T-cell (primary cell): ENCODE measurements at regions not wholly inside any gene's neighbourhood (a gene's known extent, or its start where the extent isn't known, plus 50 kb on each side); places are given as distances from the start of the nearest gene placed in this dataset.

ENCODE experiments used
- ATAC-seq, 4 experiments: fragments of 200-7000 bp in 3 of 4; fragments of 150-1000 bp in 1 of 4; cut with Tn5 transposase; replicated peaks in 1 of 4; 1 replicate in 3 of 4; 2 replicates in 1 of 4; pipeline ENCODE4 v1.10.0; 2021; ENCODE audit warnings: moderate library complexity in 3 of 4, mild to moderate bottlenecking in 2 of 4, moderate number of reproducible peaks in 1 of 4
- CTCF ChIA-PET, 2 donors: fragments of 300-600 bp; sonication (Branson Sonifier 250); formaldehyde crosslinking; loops; one replicate each; lab custom pipeline; 2022; ENCODE audit warnings: antibody characterized with exemption in 2 of 2; lab: Charles Lee
- POLR2A ChIA-PET, 2 donors: fragments of 300-600 bp; sonication (Branson Sonifier 250); formaldehyde crosslinking; loops; one replicate each; lab custom pipeline; 2022; ENCODE audit warnings: antibody characterized with exemption in 2 of 2; lab: Charles Lee
- DNase-seq, 35 experiments: peaks; one replicate each; pipeline versions ENCODE4 v3.0.0 to v3.0.0-alpha.2; 2013 to 2023
- H3K27ac ChIP-seq: one replicate; pipeline ENCODE4 v1.5.1; 2013; ENCODE audit warnings: low read length
- H3K27me3 ChIP-seq, 2 experiments: replicated peaks in 1 of 2; 1 replicate in 1 of 2; 2 replicates in 1 of 2; pipeline versions ENCODE4 v1.6.1 to v1.7.0; 2013; ENCODE audit warnings: low read length in 1 of 2, mixed read lengths in 1 of 2; ENCODE audit not compliant: control insufficient read depth in 2 of 2, insufficient read depth in 2 of 2; ENCODE audit errors: extremely low read depth in 1 of 2
- H3K36me3 ChIP-seq, 2 donors: 1 replicate in 1 of 2; 2 replicates in 1 of 2; pipeline versions ENCODE4 v1.6.1 to v1.7.0; 2013; ENCODE audit warnings: low read length in 1 of 2; ENCODE audit not compliant: control insufficient read depth in 2 of 2, insufficient read depth in 1 of 2; ENCODE audit errors: extremely low read depth in 1 of 2
- H3K4me1 ChIP-seq, 2 experiments: 1 replicate in 1 of 2; 2 replicates in 1 of 2; pipeline versions ENCODE4 v1.6.1 to v1.7.0; 2013; ENCODE audit warnings: low read length in 2 of 2, mixed read lengths in 1 of 2; ENCODE audit not compliant: insufficient read depth in 2 of 2, control insufficient read depth in 1 of 2; ENCODE audit errors: extremely low read depth in 1 of 2
- H3K4me3 ChIP-seq, 2 donors: 1 replicate in 1 of 2; 2 replicates in 1 of 2; pipeline versions ENCODE4 v1.5.1 to v1.7.0; 2013; ENCODE audit warnings: mild to moderate bottlenecking in 2 of 2, low read length in 1 of 2, moderate library complexity in 1 of 2; ENCODE audit not compliant: control insufficient read depth in 1 of 2; ENCODE audit errors: extremely low read depth in 1 of 2
- H3K9me3 ChIP-seq: 2 replicates; pipeline ENCODE4 v1.7.0; 2013
- H3K27ac Mint-ChIP-seq, 2 donors: one replicate each; pipeline ENCODE4 v1.8.0; 2020 to 2021; ENCODE audit warnings: mild to moderate bottlenecking in 2 of 2, mixed read lengths in 2 of 2
- H3K27me3 Mint-ChIP-seq, 2 donors: one replicate each; pipeline ENCODE4 v1.8.0; 2021 to 2022; ENCODE audit warnings: mixed read lengths in 2 of 2
- H3K36me3 Mint-ChIP-seq: one replicate; pipeline ENCODE4 v1.8.0; 2021; ENCODE audit warnings: mixed read lengths
- H3K4me1 Mint-ChIP-seq, 3 donors: one replicate each; pipeline ENCODE4 v1.8.0; 2020 to 2022; ENCODE audit warnings: mixed read lengths in 3 of 3, mild to moderate bottlenecking in 1 of 3
- H3K4me3 Mint-ChIP-seq, 3 donors: one replicate each; pipeline ENCODE4 v1.8.0; 2020 to 2022; ENCODE audit warnings: mild to moderate bottlenecking in 3 of 3, mixed read lengths in 3 of 3, moderate library complexity in 3 of 3
- H3K9me3 Mint-ChIP-seq, 3 donors: one replicate each; pipeline ENCODE4 v1.8.0; 2020 to 2022; ENCODE audit warnings: mixed read lengths in 3 of 3
- WGBS: methylation state at CpG from one replicate; pipeline ENCODE4 v1.1.5; 2013; ENCODE audit warnings: missing lambda C conversion rate; ENCODE audit not compliant: insufficient coverage; 5-methylcytosine and 5-hydroxymethylcytosine counted together

- no peaks in the 10 kb centered on the region for H3K27me3 Mint-ChIP-seq
- ATAC-seq (no peak), DNase-seq (no peak)
- no peaks in the 10 kb centered on the region for H3K36me3 Mint-ChIP-seq
- no peaks in the 10 kb centered on the region for H3K9me3 ChIP-seq
- WGBS: no CpG with 5 or more reads among the region's 1 CpG
- no peak overlapping the region for H3K4me3 ChIP-seq
- no peaks in the 10 kb centered on the region for H3K36me3 ChIP-seq
- H3K27ac Mint-ChIP-seq: no peak overlapping the region
- H3K4me3 Mint-ChIP-seq: no peak overlapping the region
- no peaks in the 10 kb centered on the region for H3K27me3 ChIP-seq
- no peaks in the 10 kb centered on the region for H3K9me3 Mint-ChIP-seq
- ChIA-PET CTCF (no interaction called here), POLR2A (no interaction called here)
- H3K27ac ChIP-seq: no peak overlapping the region
- H3K4me1 ChIP-seq: no peaks in the 10 kb centered on the region
- H3K4me1 Mint-ChIP-seq: no peaks in the 10 kb centered on the region
These were observed 140.4 kb downstream of the MID1IP1 start for GRCh38 chrX:38941675-38942074.

DNA sequence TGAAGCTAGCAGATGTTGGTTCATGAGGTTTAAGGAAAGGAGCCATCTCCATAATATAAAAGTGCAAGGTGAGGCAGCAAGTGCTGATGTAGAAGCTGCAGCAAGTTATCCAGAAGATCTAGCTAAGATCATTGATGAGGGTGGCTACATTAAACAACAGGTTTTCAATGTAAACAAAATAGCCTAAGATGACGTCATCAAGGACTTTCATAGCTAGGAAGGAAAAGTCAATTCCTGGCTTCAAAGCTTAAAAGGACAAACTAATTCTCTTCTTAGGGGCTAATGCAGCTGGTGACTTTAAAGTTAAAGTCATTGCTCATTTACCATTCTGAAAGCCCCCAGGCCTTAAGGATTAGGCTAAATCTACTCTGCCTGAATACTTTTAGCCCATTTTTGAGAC lies 141.9 kb downstream of the MID1IP1 start:
- no peak for ATAC-seq
- no peak overlapping the region for H3K27ac Mint-ChIP-seq
- Histone ChIP-seq H3K27ac (no peak overlapping the region), H3K36me3 (no peaks in the 10 kb centered on the region), H3K4me3 (no peak overlapping the region), H3K9me3 (no peaks in the 10 kb centered on the region), H3K27me3 (no peaks in the 10 kb centered on the region), H3K4me1 (no peaks in the 10 kb centered on the region)
- no CpG with 5 or more reads among the region's 1 CpG for WGBS
- ChIA-PET CTCF (no interaction called here), POLR2A (no interaction called here)
- DNase-seq: no peak
- H3K4me1 Mint-ChIP-seq: no peaks in the 10 kb centered on the region
- no peaks in the 10 kb centered on the region for H3K9me3 Mint-ChIP-seq
- H3K4me3 Mint-ChIP-seq: no peak overlapping the region
- H3K36me3 Mint-ChIP-seq: no peaks in the 10 kb centered on the region
- no peaks in the 10 kb centered on the region for H3K27me3 Mint-ChIP-seq

- Histone ChIP-seq H3K27ac (no peak overlapping the region), H3K4me3 (no peak overlapping the region), H3K4me1 (no peaks in the 10 kb centered on the region), H3K27me3 (no peaks in the 10 kb centered on the region), H3K36me3 (no peaks in the 10 kb centered on the region), H3K9me3 (no peaks in the 10 kb centered on the region)
- no peak overlapping the region for H3K4me3 Mint-ChIP-seq
- no peak overlapping the region for H3K27ac Mint-ChIP-seq
- peaks cover 0 to 8% of the 10 kb centered on the region in 2 donors for H3K27me3 Mint-ChIP-seq
- H3K36me3 Mint-ChIP-seq: no peaks in the 10 kb centered on the region
- DNase-seq: no peak
- no peak for ATAC-seq
- peaks cover 0 to 3% (median 0%) of the 10 kb centered on the region in 3 donors for H3K9me3 Mint-ChIP-seq
- ChIA-PET CTCF (no interaction called here), POLR2A (no interaction called here)
- no peaks in the 10 kb centered on the region for H3K4me1 Mint-ChIP-seq
These were observed 146.8 kb downstream of the MID1IP1 start for GRCh38 chrX:38948046-38948445.

DNA sequence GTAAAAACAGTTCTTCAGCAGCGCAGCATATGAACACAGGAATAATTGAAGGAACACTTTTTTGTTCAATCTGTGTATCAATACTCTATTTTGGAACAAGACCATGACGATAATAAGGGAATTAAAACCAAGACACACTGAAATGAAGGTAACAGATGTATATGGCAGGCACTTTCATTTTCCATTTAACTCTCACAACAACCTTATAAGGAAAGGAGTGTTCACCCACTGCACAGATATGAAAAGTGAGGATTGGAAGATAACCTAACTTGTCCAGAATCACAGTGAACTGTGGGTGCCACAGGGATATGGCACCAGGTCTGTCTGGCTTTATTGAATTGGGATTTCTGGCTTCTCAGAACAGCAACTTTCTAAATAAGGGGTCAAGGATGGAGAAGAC lies 153.3 kb downstream of the MID1IP1 start:
- Histone ChIP-seq H3K4me3 (no peak overlapping the region), H3K27ac (no peak overlapping the region), H3K27me3 (no peaks in the 10 kb centered on the region), H3K9me3 (no peaks in the 10 kb centered on the region), H3K4me1 (no peaks in the 10 kb centered on the region), H3K36me3 (no peaks in the 10 kb centered on the region)
- H3K9me3 Mint-ChIP-seq: peaks cover 0 to 3% (median 0%) of the 10 kb centered on the region in 3 donors
- peaks cover 0 to 3% (median 0%) of the 10 kb centered on the region in 3 donors for H3K4me1 Mint-ChIP-seq
- no CpG with 5 or more reads among the region's 2 CpGs for WGBS
- peaks cover 0 to 8% of the 10 kb centered on the region in 2 donors for H3K27me3 Mint-ChIP-seq
- H3K4me3 Mint-ChIP-seq: no peak overlapping the region
- H3K27ac Mint-ChIP-seq: no peak overlapping the region
- H3K36me3 Mint-ChIP-seq: no peaks in the 10 kb centered on the region
- ATAC-seq: no peak
- CTCF ChIA-PET: no interaction called here
- POLR2A ChIA-PET: no interaction called here
- DNase-seq: no peak

DNA sequence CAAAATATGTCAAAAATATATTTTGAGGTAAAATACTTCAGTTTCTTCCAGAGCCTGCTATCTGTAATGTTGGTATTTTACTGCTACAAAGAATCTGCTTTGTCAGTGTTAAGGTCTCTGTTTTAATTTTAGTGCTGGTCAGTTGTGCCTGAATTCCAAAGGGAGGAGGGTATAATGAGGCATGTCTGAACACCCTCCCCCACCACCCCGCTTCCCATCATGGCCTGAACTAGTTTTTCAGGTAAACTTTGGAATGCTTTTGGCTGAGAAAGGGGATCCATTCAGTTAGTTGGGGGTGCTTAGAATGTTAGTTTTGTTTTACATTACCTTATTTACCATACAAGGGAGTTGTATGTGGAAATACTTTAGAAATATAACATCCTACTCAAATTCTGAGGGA lies 158.5 kb downstream of the MID1IP1 start:
- H3K4me3 ChIP-seq: no peak overlapping the region
- ATAC-seq: no peak
- no peaks in the 10 kb centered on the region for H3K4me1 ChIP-seq
- Mint-ChIP-seq H3K4me3 (no peak overlapping the region), H3K9me3 (peaks cover 3 to 5% (median 5%) of the 10 kb centered on the region in 3 donors), H3K4me1 (no peaks in the 10 kb centered on the region), H3K27ac (no peak overlapping the region), H3K36me3 (no peaks in the 10 kb centered on the region), H3K27me3 (peaks cover 0 to 8% of the 10 kb centered on the region in 2 donors)
- POLR2A ChIA-PET: no interaction called here
- WGBS: no CpG with 5 or more reads among the region's 1 CpG
- no peak overlapping the region for H3K27ac ChIP-seq
- DNase-seq: no peak
- CTCF ChIA-PET: no interaction called here
- H3K27me3 ChIP-seq: peaks cover 0 to 3% of the 10 kb centered on the region in 2 experiments
- no peaks in the 10 kb centered on the region for H3K9me3 ChIP-seq
- no peaks in the 10 kb centered on the region for H3K36me3 ChIP-seq

- POLR2A ChIA-PET: no interaction called here
- H3K9me3 Mint-ChIP-seq: peaks cover 3 to 5% (median 5%) of the 10 kb centered on the region in 3 donors
- ATAC-seq: no peak
These were observed 158.9 kb downstream of the MID1IP1 start for GRCh38 chrX:38960137-38960536.

DNA sequence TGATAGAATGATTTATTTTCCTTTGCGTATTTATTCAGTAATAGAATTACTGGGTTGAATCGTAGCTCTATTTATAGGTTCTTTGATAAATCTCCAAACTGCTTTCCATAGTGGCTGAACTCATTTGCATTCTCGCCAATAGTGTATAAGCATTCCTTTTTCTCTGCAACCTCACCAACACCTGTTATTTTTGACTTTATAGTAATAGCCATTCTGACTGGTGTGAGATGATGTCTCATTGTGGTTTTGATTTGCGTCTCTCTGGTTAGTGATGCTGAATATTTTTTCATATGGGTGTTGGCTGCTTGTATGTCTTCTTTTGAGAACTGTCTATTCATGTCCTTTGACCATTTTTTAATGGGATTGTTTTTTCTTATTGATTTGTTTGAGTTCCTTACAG lies 160.7 kb downstream of the MID1IP1 start:
- no peak overlapping the region for H3K4me3 Mint-ChIP-seq
- Histone ChIP-seq H3K27me3 (peaks cover 0 to 3% of the 10 kb centered on the region in 2 experiments), H3K9me3 (no peaks in the 10 kb centered on the region), H3K4me1 (no peaks in the 10 kb centered on the region), H3K27ac (no peak overlapping the region), H3K36me3 (no peaks in the 10 kb centered on the region), H3K4me3 (no peak overlapping the region)
- H3K9me3 Mint-ChIP-seq: peaks cover 3 to 5% (median 5%) of the 10 kb centered on the region in 3 donors
- peaks cover 0 to 8% of the 10 kb centered on the region in 2 donors for H3K27me3 Mint-ChIP-seq
- no peak for ATAC-seq
- no CpG with 5 or more reads among the region's 4 CpGs for WGBS
- POLR2A ChIA-PET: no interaction called here
- H3K4me1 Mint-ChIP-seq: no peaks in the 10 kb centered on the region
- CTCF ChIA-PET: no interaction called here
- H3K36me3 Mint-ChIP-seq: no peaks in the 10 kb centered on the region
- no peak overlapping the region for H3K27ac Mint-ChIP-seq
- DNase-seq: no peak

More at GRCh38 chrX:38960137-38960536, 158.9 kb downstream of the MID1IP1 start:
- Histone ChIP-seq H3K9me3 (no peaks in the 10 kb centered on the region), H3K4me3 (no peak overlapping the region), H3K4me1 (no peaks in the 10 kb centered on the region), H3K27ac (no peak overlapping the region), H3K36me3 (no peaks in the 10 kb centered on the region), H3K27me3 (peaks cover 0 to 3% of the 10 kb centered on the region in 2 experiments)
- WGBS: no CpG with 5 or more reads among the region's 2 CpGs
- H3K27me3 Mint-ChIP-seq: peaks cover 0 to 8% of the 10 kb centered on the region in 2 donors
- no peak overlapping the region for H3K27ac Mint-ChIP-seq
- no peaks in the 10 kb centered on the region for H3K36me3 Mint-ChIP-seq
- no peak overlapping the region for H3K4me3 Mint-ChIP-seq
- CTCF ChIA-PET: no interaction called here
- no peaks in the 10 kb centered on the region for H3K4me1 Mint-ChIP-seq
- no peak for DNase-seq
